ENCODE measurements at regions not wholly inside any gene's neighbourhood (a gene's known extent, or its start where the extent isn't known, plus 50 kb on each side); places are given as distances from the start of the nearest gene placed in this dataset.
"Not testable (repeated sequence)": the region's sequence is repeated elsewhere in the genome, so short reads cannot be mapped to it uniquely, and the experiment has no call there.

DNA sequence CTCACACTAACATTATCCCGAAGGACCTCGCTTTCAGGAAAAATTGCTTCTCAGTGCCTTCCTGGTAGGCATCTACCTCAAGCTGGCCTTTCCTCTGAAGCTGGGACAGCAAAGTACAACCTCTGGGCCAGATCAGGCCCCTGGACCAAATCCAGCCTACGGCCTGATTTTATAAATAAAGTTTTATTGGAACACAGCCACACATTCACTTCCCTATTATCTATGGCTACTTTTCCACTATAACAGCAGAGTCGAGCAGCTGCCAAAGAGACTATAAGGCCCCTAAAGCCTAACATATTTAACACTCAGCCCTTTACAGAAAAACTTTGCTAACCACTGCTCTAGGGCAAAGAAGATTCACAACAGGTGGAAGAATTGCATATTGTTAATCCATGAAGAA lies 554.3 kb downstream of the NTRK3 start:
- H3K36me3 ChIP-seq (ENCODE audit: control insufficient read depth in 1 of 2, insufficient read depth in 2 of 2, low read depth in 1 of 2, low read length in 2 of 2), result no peaks in the 10 kb centered on the region
- H3K4me3 ChIP-seq (ENCODE audit: insufficient read depth in 1 of 2, low read depth in 1 of 2, low read length in 2 of 2), result no peak overlapping the region
- no peaks in the 10 kb centered on the region for H3K79me1 ChIP-seq (replicated peaks; ENCODE audit: low read length, poor library complexity, severe bottlenecking)
- 89% methylated on average over 4 of the region's 4 CpGs for WGBS
- H3K4me1 ChIP-seq (ENCODE audit: control insufficient read depth, insufficient read depth, low read depth, low read length), result no peaks in the 10 kb centered on the region
- H3K18ac ChIP-seq (ENCODE audit: low read depth in 1 of 2, low read length in 2 of 2), result no peak overlapping the region
- no peak overlapping the region for H4K91ac ChIP-seq (ENCODE audit: low read length)
- H3K9ac ChIP-seq (ENCODE audit: low read length), result no peak overlapping the region
- H2BK15ac ChIP-seq (ENCODE audit: low read depth, poor library complexity, severe bottlenecking), result no peak overlapping the region
- no peak overlapping the region for H3K23ac ChIP-seq (ENCODE audit: low read length in 2 of 2)
- peaks cover 5% of the 10 kb centered on the region for H3K9me3 ChIP-seq (ENCODE audit: control insufficient read depth, low read length)
- no peak overlapping the region for H3K4ac ChIP-seq (ENCODE audit: low read depth in 1 of 2, low read length in 2 of 2)
- no peak overlapping the region for H3K27ac ChIP-seq (ENCODE audit: low read length, poor library complexity, severe bottlenecking)
- H3K4me2 ChIP-seq (ENCODE audit: low read length, poor library complexity, severe bottlenecking), result no peak overlapping the region
- H3K27me3 ChIP-seq (ENCODE audit: control insufficient read depth in 1 of 2, insufficient read depth in 1 of 2, low read length in 2 of 2), result peaks cover 0 to 3% of the 10 kb centered on the region in 2 experiments
- H2BK12ac ChIP-seq (ENCODE audit: low read length in 2 of 2), result no peak overlapping the region
- H2BK120ac ChIP-seq (ENCODE audit: low read depth, low read length), result no peak overlapping the region
- H4K8ac ChIP-seq (ENCODE audit: low read length), result no peak overlapping the region
- no peak overlapping the region for H2AK5ac ChIP-seq (ENCODE audit: low read length, severe bottlenecking)
- H2AFZ ChIP-seq (ENCODE audit: low read depth, low read length), result no peak overlapping the region
- DNase-seq, result no peak
- H2BK5ac ChIP-seq (ENCODE audit: low read depth, low read length, poor library complexity, severe bottlenecking), result no peak overlapping the region
- H3K14ac ChIP-seq (ENCODE audit: low read length in 2 of 2), result no peak overlapping the region

DNA sequence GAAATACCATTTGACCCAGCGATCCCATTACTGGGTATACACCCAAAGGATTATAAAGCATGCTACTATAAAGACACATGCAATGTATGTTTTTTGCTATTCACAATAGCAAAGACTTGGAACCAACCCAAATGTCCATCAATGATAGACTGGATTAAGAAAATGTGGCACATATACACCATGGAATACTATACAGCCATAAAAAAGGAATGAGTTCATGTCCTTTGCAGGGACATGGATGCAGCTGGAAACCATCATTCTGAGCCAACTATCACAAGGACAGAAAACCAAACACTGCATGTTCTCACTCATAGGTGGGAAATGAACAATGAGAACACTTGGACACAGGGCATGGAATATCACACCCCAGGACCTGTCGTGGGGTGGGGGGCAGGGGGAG lies 558.1 kb downstream of the NTRK3 start:
- WGBS, result 56% methylated on average over 1 of the region's 2 CpGs
- not testable (repeated sequence) for H2AFZ ChIP-seq (ENCODE audit: low read depth, low read length); H3K36me3 ChIP-seq (ENCODE audit: control insufficient read depth in 1 of 2, insufficient read depth in 2 of 2, low read depth in 1 of 2, low read length in 2 of 2); H3K4ac ChIP-seq (ENCODE audit: low read depth in 1 of 2, low read length in 2 of 2); H2BK15ac ChIP-seq (ENCODE audit: low read depth, poor library complexity, severe bottlenecking); H2BK5ac ChIP-seq (ENCODE audit: low read depth, low read length, poor library complexity, severe bottlenecking); DNase-seq; H3K4me2 ChIP-seq (ENCODE audit: low read length, poor library complexity, severe bottlenecking); H3K4me3 ChIP-seq (ENCODE audit: insufficient read depth in 1 of 2, low read depth in 1 of 2, low read length in 2 of 2); H3K27me3 ChIP-seq (ENCODE audit: control insufficient read depth in 1 of 2, insufficient read depth in 1 of 2, low read length in 2 of 2); H3K9me3 ChIP-seq (ENCODE audit: control insufficient read depth, low read length); H2AK5ac ChIP-seq (ENCODE audit: low read length, severe bottlenecking); H3K18ac ChIP-seq (ENCODE audit: low read depth in 1 of 2, low read length in 2 of 2); H4K91ac ChIP-seq (ENCODE audit: low read length); H3K79me1 ChIP-seq (replicated peaks; ENCODE audit: low read length, poor library complexity, severe bottlenecking); H3K27ac ChIP-seq (ENCODE audit: low read length, poor library complexity, severe bottlenecking); H2BK120ac ChIP-seq (ENCODE audit: low read depth, low read length); H4K8ac ChIP-seq (ENCODE audit: low read length); H3K14ac ChIP-seq (ENCODE audit: low read length in 2 of 2); H3K4me1 ChIP-seq (ENCODE audit: control insufficient read depth, insufficient read depth, low read depth, low read length); H3K9ac ChIP-seq (ENCODE audit: low read length); H2BK12ac ChIP-seq (ENCODE audit: low read length in 2 of 2); H3K23ac ChIP-seq (ENCODE audit: low read length in 2 of 2)

DNA sequence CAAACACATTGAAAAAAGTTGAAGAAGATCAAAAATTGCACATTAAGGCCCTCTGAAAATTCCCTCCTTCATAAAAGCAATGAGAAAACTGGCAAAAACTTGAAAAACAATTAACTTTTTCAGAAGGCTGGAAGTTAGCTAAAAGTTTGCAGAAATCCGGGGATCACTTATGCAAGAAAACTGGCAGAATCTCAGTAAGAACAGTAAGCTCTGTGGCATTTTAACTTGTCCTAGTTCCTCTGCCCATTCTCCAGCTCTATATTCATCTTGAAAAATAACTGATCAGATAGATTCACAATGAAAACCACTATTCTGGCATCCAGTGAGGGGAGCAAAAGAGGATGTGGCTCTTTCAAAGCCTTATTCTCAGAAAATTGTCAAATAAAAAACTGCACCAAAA lies 566.8 kb downstream of the NTRK3 start:
- no peak overlapping the region for H2BK15ac ChIP-seq (ENCODE audit: low read depth, poor library complexity, severe bottlenecking)
- WGBS, result 94% methylated on average over 1 of the region's 1 CpG
- H2BK12ac ChIP-seq (ENCODE audit: low read length in 2 of 2), result no peak overlapping the region
- no peaks in the 10 kb centered on the region for H3K4me1 ChIP-seq (ENCODE audit: control insufficient read depth, insufficient read depth, low read depth, low read length)
- H3K18ac ChIP-seq (ENCODE audit: low read depth in 1 of 2, low read length in 2 of 2), result no peak overlapping the region
- no peak for DNase-seq
- no peak overlapping the region for H3K14ac ChIP-seq (ENCODE audit: low read length in 2 of 2)
- no peaks in the 10 kb centered on the region for H3K79me1 ChIP-seq (replicated peaks; ENCODE audit: low read length, poor library complexity, severe bottlenecking)
- no peak overlapping the region for H4K8ac ChIP-seq (ENCODE audit: low read length)
- no peak overlapping the region for H2AK5ac ChIP-seq (ENCODE audit: low read length, severe bottlenecking)
- no peak overlapping the region for H3K4ac ChIP-seq (ENCODE audit: low read depth in 1 of 2, low read length in 2 of 2)
- no peak overlapping the region for H2BK5ac ChIP-seq (ENCODE audit: low read depth, low read length, poor library complexity, severe bottlenecking)
- no peak overlapping the region for H2BK120ac ChIP-seq (ENCODE audit: low read depth, low read length)
- H3K27ac ChIP-seq (ENCODE audit: low read length, poor library complexity, severe bottlenecking), result no peak overlapping the region
- H3K4me3 ChIP-seq (ENCODE audit: insufficient read depth in 1 of 2, low read depth in 1 of 2, low read length in 2 of 2), result no peak overlapping the region
- H3K9ac ChIP-seq (ENCODE audit: low read length), result no peak overlapping the region
- no peak overlapping the region for H2AFZ ChIP-seq (ENCODE audit: low read depth, low read length)
- H3K9me3 ChIP-seq (ENCODE audit: control insufficient read depth, low read length), result peaks cover 9% of the 10 kb centered on the region
- no peak overlapping the region for H3K23ac ChIP-seq (ENCODE audit: low read length in 2 of 2)
- no peak overlapping the region for H4K91ac ChIP-seq (ENCODE audit: low read length)
- H3K27me3 ChIP-seq (ENCODE audit: control insufficient read depth in 1 of 2, insufficient read depth in 1 of 2, low read length in 2 of 2), result no peaks in the 10 kb centered on the region
- H3K4me2 ChIP-seq (ENCODE audit: low read length, poor library complexity, severe bottlenecking), result no peak overlapping the region
- no peaks in the 10 kb centered on the region for H3K36me3 ChIP-seq (ENCODE audit: control insufficient read depth in 1 of 2, insufficient read depth in 2 of 2, low read depth in 1 of 2, low read length in 2 of 2)

DNA sequence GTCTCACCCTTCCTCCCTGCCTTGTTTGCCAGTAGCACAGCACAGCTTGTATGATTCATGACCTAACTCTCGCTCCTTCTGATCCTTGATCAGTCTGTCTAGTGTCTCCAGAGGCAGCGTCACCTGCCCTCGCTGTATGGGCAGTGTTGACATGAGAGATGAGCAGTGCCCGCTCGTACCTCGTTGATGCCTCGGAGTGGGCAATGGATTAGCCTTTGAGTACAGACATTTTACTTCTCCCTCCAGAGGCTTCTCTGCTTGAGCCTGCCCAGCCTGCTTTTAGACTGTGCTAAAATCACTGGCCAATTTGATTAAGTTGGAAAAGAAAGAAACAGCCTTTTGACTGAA lies 569.0 kb downstream of the NTRK3 start:
- Histone ChIP-seq H2BK15ac (ENCODE audit: low read depth, poor library complexity, severe bottlenecking) (no peak overlapping the region), H2AFZ (ENCODE audit: low read depth, low read length) (no peak overlapping the region), H3K4me1 (ENCODE audit: control insufficient read depth, insufficient read depth, low read depth, low read length) (no peaks in the 10 kb centered on the region), H3K14ac (ENCODE audit: low read length in 2 of 2) (peak overlapping the region in 1 of 2 experiments; percentile 62), H2BK5ac (ENCODE audit: low read depth, low read length, poor library complexity, severe bottlenecking) (no peak overlapping the region), H3K4me3 (ENCODE audit: insufficient read depth in 1 of 2, low read depth in 1 of 2, low read length in 2 of 2) (no peak overlapping the region), H3K18ac (ENCODE audit: low read depth in 1 of 2, low read length in 2 of 2) (no peak overlapping the region), H3K23ac (ENCODE audit: low read length in 2 of 2) (no peak overlapping the region), H3K79me1 (replicated peaks; ENCODE audit: low read length, poor library complexity, severe bottlenecking) (no peaks in the 10 kb centered on the region), H4K91ac (ENCODE audit: low read length) (no peak overlapping the region), H4K8ac (ENCODE audit: low read length) (no peak overlapping the region), H3K4ac (ENCODE audit: low read depth in 1 of 2, low read length in 2 of 2) (no peak overlapping the region), H3K27me3 (ENCODE audit: control insufficient read depth in 1 of 2, insufficient read depth in 1 of 2, low read length in 2 of 2) (no peaks in the 10 kb centered on the region), H2BK120ac (ENCODE audit: low read depth, low read length) (no peak overlapping the region), H2AK5ac (ENCODE audit: low read length, severe bottlenecking) (no peak overlapping the region), H3K9me3 (ENCODE audit: control insufficient read depth, low read length) (peaks cover 4% of the 10 kb centered on the region), H3K4me2 (ENCODE audit: low read length, poor library complexity, severe bottlenecking) (no peak overlapping the region), H2BK12ac (ENCODE audit: low read length in 2 of 2) (no peak overlapping the region), H3K27ac (ENCODE audit: low read length, poor library complexity, severe bottlenecking) (no peak overlapping the region), H3K9ac (ENCODE audit: low read length) (no peak overlapping the region), H3K36me3 (ENCODE audit: control insufficient read depth in 1 of 2, insufficient read depth in 2 of 2, low read depth in 1 of 2, low read length in 2 of 2) (no peaks in the 10 kb centered on the region)
- no peak for DNase-seq
- WGBS, result 89% methylated on average over 6 of the region's 7 CpGs
